OCI-LY1 (cell line): ENCODE measurements at regions not wholly inside any gene's neighbourhood (a gene's known extent, or its start where the extent isn't known, plus 50 kb on each side); places are given as distances from the start of the nearest gene placed in this dataset.

Experiments used
- EZH2 ChIP-seq: fragments of 200-600 bp; sonication (generic), shearing (Covaris generic); IDR thresholded peaks from 2 replicates; pipeline ENCODE4 v1.8.0; 2017; ENCODE audit warnings: borderline replicate concordance, mixed run types, mild to moderate bottlenecking, antibody characterized with exemption, low read length, moderate library complexity, mixed read lengths
- TF ChIP-seq, protein P1 (sequence below): fragments of 200-600 bp; sonication (generic), shearing (Covaris generic); IDR thresholded peaks from 2 replicates; pipeline ENCODE4 v1.5.1; 2017; ENCODE audit warnings: mild to moderate bottlenecking, antibody characterized with exemption, low read length, moderate library complexity, mixed read lengths

GRCh38 chr3:194272221-194272620, 78.9 kb downstream of the CPN2 start:
- TF ChIP-seq, protein P1, sequence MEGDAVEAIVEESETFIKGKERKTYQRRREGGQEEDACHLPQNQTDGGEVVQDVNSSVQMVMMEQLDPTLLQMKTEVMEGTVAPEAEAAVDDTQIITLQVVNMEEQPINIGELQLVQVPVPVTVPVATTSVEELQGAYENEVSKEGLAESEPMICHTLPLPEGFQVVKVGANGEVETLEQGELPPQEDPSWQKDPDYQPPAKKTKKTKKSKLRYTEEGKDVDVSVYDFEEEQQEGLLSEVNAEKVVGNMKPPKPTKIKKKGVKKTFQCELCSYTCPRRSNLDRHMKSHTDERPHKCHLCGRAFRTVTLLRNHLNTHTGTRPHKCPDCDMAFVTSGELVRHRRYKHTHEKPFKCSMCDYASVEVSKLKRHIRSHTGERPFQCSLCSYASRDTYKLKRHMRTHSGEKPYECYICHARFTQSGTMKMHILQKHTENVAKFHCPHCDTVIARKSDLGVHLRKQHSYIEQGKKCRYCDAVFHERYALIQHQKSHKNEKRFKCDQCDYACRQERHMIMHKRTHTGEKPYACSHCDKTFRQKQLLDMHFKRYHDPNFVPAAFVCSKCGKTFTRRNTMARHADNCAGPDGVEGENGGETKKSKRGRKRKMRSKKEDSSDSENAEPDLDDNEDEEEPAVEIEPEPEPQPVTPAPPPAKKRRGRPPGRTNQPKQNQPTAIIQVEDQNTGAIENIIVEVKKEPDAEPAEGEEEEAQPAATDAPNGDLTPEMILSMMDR, result no peak
- TF ChIP-seq EZH2, result no peak
